ENCODE measurements at regions not wholly inside any gene's neighbourhood (a gene's known extent, or its start where the extent isn't known, plus 50 kb on each side); places are given as distances from the start of the nearest gene placed in this dataset.

- Histone ChIP-seq H3K4me3 (replicated peaks in 1 of 3; ENCODE audit: low read depth in 2 of 3, low read length in 3 of 3) (no peak overlapping the region), H3K79me2 (ENCODE audit: insufficient read depth, low read length) (no peaks in the 10 kb centered on the region), H3K9me3 (replicated peaks in 1 of 2; ENCODE audit: control insufficient read depth in 1 of 2, insufficient read depth in 1 of 2, low read length in 2 of 2) (peaks cover 0 to 23% of the 10 kb centered on the region in 2 donors), H2AFZ (ENCODE audit: insufficient read depth, low read depth, low read length, poor library complexity, severe bottlenecking) (no peak overlapping the region), H3K9ac (ENCODE audit: insufficient read depth, low read length, poor library complexity, severe bottlenecking) (no peak overlapping the region), H3K27me3 (ENCODE audit: control insufficient read depth in 2 of 2, insufficient read depth in 2 of 2, low read length in 2 of 2) (no peaks in the 10 kb centered on the region), H3K36me3 (replicated peaks in 1 of 2; ENCODE audit: control insufficient read depth in 1 of 2, insufficient read depth in 2 of 2, low read length in 2 of 2) (no peaks in the 10 kb centered on the region), H4K20me1 (ENCODE audit: insufficient read depth, low read length) (no peaks in the 10 kb centered on the region), H3K4me1 (ENCODE audit: control insufficient read depth in 1 of 2, insufficient read depth in 2 of 2, low read length in 2 of 2) (no peaks in the 10 kb centered on the region), H3K27ac (ENCODE audit: low read depth in 1 of 2, low read length in 2 of 2) (no peak overlapping the region), H3K4me2 (replicated peaks; ENCODE audit: extremely low read depth, low read length, poor library complexity, severe bottlenecking) (no peak overlapping the region)
- no peaks in the 10 kb centered on the region for H3K36me3 Mint-ChIP-seq
- H3K27ac Mint-ChIP-seq = no peak overlapping the region
- H3K9me3 Mint-ChIP-seq = peaks cover 2 to 17% (median 8%) of the 10 kb centered on the region in 7 donors
- H3K27me3 Mint-ChIP-seq (ENCODE audit: low read depth in 3 of 3) = peaks cover 0 to 2% (median 2%) of the 10 kb centered on the region in 3 donors
- intact Hi-C loops (cut with micrococcal nuclease) = no loop called here
- DNase-seq = no peak
- WGBS (ENCODE audit: insufficient coverage) = 97% methylated on average over 8 of the region's 12 CpGs
- H3K4me1 Mint-ChIP-seq = no peaks in the 10 kb centered on the region
- TF ChIP-seq CTCF (IDR thresholded peaks at IDR 0.05) = no peak
- H3K4me3 Mint-ChIP-seq = no peak overlapping the region
These were observed 266.9 kb downstream of the ZBBX start for GRCh38 chr3:167113035-167113830.

GRCh38 chr3:167110901-167111300 lies 269.2 kb downstream of the ZBBX start:
- WGBS (ENCODE audit: insufficient coverage) = 91% methylated on average over 4 of the region's 8 CpGs
- no peaks in the 10 kb centered on the region for H4K20me1 ChIP-seq (ENCODE audit: insufficient read depth, low read length)
- no peak overlapping the region for H3K9ac ChIP-seq (ENCODE audit: insufficient read depth, low read length, poor library complexity, severe bottlenecking)
- Mint-ChIP-seq H3K4me1 (no peaks in the 10 kb centered on the region), H3K27ac (no peak overlapping the region), H3K27me3 (ENCODE audit: low read depth in 3 of 3) (peaks cover 0 to 2% (median 2%) of the 10 kb centered on the region in 3 donors), H3K36me3 (no peaks in the 10 kb centered on the region), H3K9me3 (peaks cover 0 to 9% (median 5%) of the 10 kb centered on the region in 7 donors), H3K4me3 (no peak overlapping the region)
- H3K27ac ChIP-seq (ENCODE audit: low read depth in 1 of 2, low read length in 2 of 2) = no peak overlapping the region
- TF ChIP-seq CTCF (IDR thresholded peaks at IDR 0.05) = no peak
- no peaks in the 10 kb centered on the region for H3K4me1 ChIP-seq (ENCODE audit: control insufficient read depth in 1 of 2, insufficient read depth in 2 of 2, low read length in 2 of 2)
- intact Hi-C loops (cut with micrococcal nuclease) = no loop called here
- H3K36me3 ChIP-seq (replicated peaks in 1 of 2; ENCODE audit: control insufficient read depth in 1 of 2, insufficient read depth in 2 of 2, low read length in 2 of 2) = no peaks in the 10 kb centered on the region
- H3K27me3 ChIP-seq (ENCODE audit: control insufficient read depth in 2 of 2, insufficient read depth in 2 of 2, low read length in 2 of 2) = no peaks in the 10 kb centered on the region
- H3K9me3 ChIP-seq (replicated peaks in 1 of 2; ENCODE audit: control insufficient read depth in 1 of 2, insufficient read depth in 1 of 2, low read length in 2 of 2) = peaks cover 0 to 15% of the 10 kb centered on the region in 2 donors
- DNase-seq = no peak
- no peak overlapping the region for H3K4me2 ChIP-seq (replicated peaks; ENCODE audit: extremely low read depth, low read length, poor library complexity, severe bottlenecking)
- H3K79me2 ChIP-seq (ENCODE audit: insufficient read depth, low read length) = no peaks in the 10 kb centered on the region
- no peak overlapping the region for H3K4me3 ChIP-seq (replicated peaks in 1 of 3; ENCODE audit: low read depth in 2 of 3, low read length in 3 of 3)
- H2AFZ ChIP-seq (ENCODE audit: insufficient read depth, low read depth, low read length, poor library complexity, severe bottlenecking) = no peak overlapping the region

Measured in CD14-positive monocyte (primary cell).